ENCODE measurements at regions not wholly inside any gene's neighbourhood (a gene's known extent, or its start where the extent isn't known, plus 50 kb on each side); places are given as distances from the start of the nearest gene placed in this dataset.
"Not testable (repeated sequence)": the region's sequence is repeated elsewhere in the genome, so short reads cannot be mapped to it uniquely, and the experiment has no call there.

- DNase-seq = not testable (repeated sequence)
Measured at GRCh38 chr15:30845536-30845935, 58.2 kb upstream of the FAN1 start.
